AG10803 (cell line): ENCODE measurements at regions not wholly inside any gene's neighbourhood (a gene's known extent, or its start where the extent isn't known, plus 50 kb on each side); places are given as distances from the start of the nearest gene placed in this dataset.

Source experiments
- DNase-seq: peaks from one replicate; pipeline ENCODE4 v3.0.0; 2010; ENCODE audit warnings: low read depth
- H3K4me3 ChIP-seq: 2 replicates; pipeline ENCODE4 v1.5.1; 2011; ENCODE audit warnings: mild to moderate bottlenecking, low read length, control low read depth
- CTCF ChIP-seq: conservative IDR thresholded peaks from 2 replicates; pipeline ENCODE4 v1.5.1; 2011; ENCODE audit warnings: mild to moderate bottlenecking, low read length, control low read depth, inconsistent platforms

- no peak overlapping the region for H3K4me3 ChIP-seq
- TF ChIP-seq CTCF: no peak
- DNase-seq: no peak
These were observed 245.9 kb downstream of the TFCP2L1 start for GRCh38 chr2:121038891-121039616.

GRCh38 chr2:121039679-121040078, 245.3 kb downstream of the TFCP2L1 start:
- no peak overlapping the region for H3K4me3 ChIP-seq
- no peak for TF ChIP-seq CTCF
- DNase-seq: no peak

GRCh38 chr2:121041516-121041915, 243.5 kb downstream of the TFCP2L1 start:
- no peak for DNase-seq
- TF ChIP-seq CTCF: no peak
- no peak overlapping the region for H3K4me3 ChIP-seq

GRCh38 chr2:121043061-121043826, 241.8 kb downstream of the TFCP2L1 start:
- no peak overlapping the region for H3K4me3 ChIP-seq
- no peak for TF ChIP-seq CTCF
- no peak for DNase-seq

- no peak overlapping the region for H3K4me3 ChIP-seq
- no peak for TF ChIP-seq CTCF
- DNase-seq: no peak
These were observed 241.2 kb downstream of the TFCP2L1 start for GRCh38 chr2:121043827-121044222.

GRCh38 chr2:121044412-121044811, 240.6 kb downstream of the TFCP2L1 start:
- TF ChIP-seq CTCF: no peak; the same call in 1 of the 2 replicates
- DNase-seq: no peak

GRCh38 chr2:121045245-121045644, 239.8 kb downstream of the TFCP2L1 start:
- TF ChIP-seq CTCF: no peak
- DNase-seq: no peak
- H3K4me3 ChIP-seq: no peak overlapping the region

More at GRCh38 chr2:121044412-121044811, 240.6 kb downstream of the TFCP2L1 start:
- H3K4me3 ChIP-seq: no peak overlapping the region
